OCI-LY7 (cell line): ENCODE measurements at regions not wholly inside any gene's neighbourhood (a gene's known extent, or its start where the extent isn't known, plus 50 kb on each side); places are given as distances from the start of the nearest gene placed in this dataset.

ENCODE experiments used
- BruUV-seq: library from RNA; stranded (reverse); fragments of 400-500 nt; replicated peaks from 2 replicates; lab custom pipeline; 2021; lab: Mats Ljungman, UMichigan
- CTCF ChIA-PET: fragments of 300-600 bp; sonication (Branson Sonifier 250); formaldehyde crosslinking; loops from one replicate; lab custom pipeline; 2022; ENCODE audit warnings: antibody characterized with exemption; ENCODE audit not compliant: unreplicated experiment; lab: Charles Lee
- POLR2A ChIA-PET: fragments of 300-600 bp; sonication (Branson Sonifier 250); formaldehyde crosslinking; loops from one replicate; lab custom pipeline; 2022; ENCODE audit warnings: antibody characterized with exemption; lab: Charles Lee
- DNase-seq: peaks from one replicate; pipeline ENCODE4 v3.0.0-alpha.2; 2015; ENCODE audit warnings: low spot score
- H2AFZ ChIP-seq: fragments of 200-600 bp; sonication (generic), shearing (Covaris generic); 2 replicates; pipeline ENCODE4 v1.6.1; 2014; ENCODE audit warnings: mild to moderate bottlenecking, antibody characterized with exemption, low read length, moderate library complexity
- H3K27ac ChIP-seq: fragments of 200-600 bp; sonication (generic); 2 replicates; pipeline ENCODE4 v1.5.1; 2014; ENCODE audit warnings: mixed run types, low read depth, mild to moderate bottlenecking, moderate library complexity, low read length, inconsistent platforms; ENCODE audit not compliant: poor library complexity, severe bottlenecking
- H3K36me3 ChIP-seq: fragments of 200-600 bp; sonication (generic); 2 replicates; pipeline ENCODE4 v1.6.1; 2014; ENCODE audit warnings: mild to moderate bottlenecking, antibody characterized with exemption, low read length, moderate library complexity, mixed read lengths; ENCODE audit not compliant: insufficient read depth
- H3K4me1 ChIP-seq: fragments of 200-600 bp; sonication (generic); 2 replicates; pipeline ENCODE4 v1.5.1; 2014; ENCODE audit warnings: mild to moderate bottlenecking, low read length; ENCODE audit not compliant: insufficient read depth, poor library complexity, severe bottlenecking
- H3K4me2 ChIP-seq: fragments of 200-600 bp; sonication (generic); 2 replicates; pipeline ENCODE4 v1.6.1; 2014; ENCODE audit warnings: mild to moderate bottlenecking, low read length
- H3K4me3 ChIP-seq: fragments of 200-600 bp; sonication (generic); 2 replicates; pipeline ENCODE4 v1.5.1; 2014; ENCODE audit warnings: mild to moderate bottlenecking, low read depth, low read length; ENCODE audit not compliant: poor library complexity, severe bottlenecking
- H3K79me2 ChIP-seq: fragments of 200-600 bp; sonication (generic); 2 replicates; pipeline ENCODE4 v1.6.1; 2016; ENCODE audit warnings: low read depth, mild to moderate bottlenecking, low read length, moderate library complexity, mixed read lengths; ENCODE audit not compliant: insufficient read depth
- H3K9me2 ChIP-seq: fragments of 200-600 bp; sonication (generic); 2 replicates; pipeline ENCODE4 v1.6.1; 2016; ENCODE audit warnings: mild to moderate bottlenecking, low read length, mixed read lengths; ENCODE audit not compliant: insufficient read depth
- H3K9me3 ChIP-seq: fragments of 200-600 bp; sonication (generic); 2 replicates; pipeline ENCODE4 v1.6.1; 2014; ENCODE audit warnings: mild to moderate bottlenecking, mixed run types, low read length, mixed read lengths
- H4K20me1 ChIP-seq: fragments of 200-600 bp; sonication (generic); 2 replicates; pipeline ENCODE4 v1.6.1; 2014; ENCODE audit warnings: mild to moderate bottlenecking, antibody characterized with exemption, low read length, moderate library complexity, mixed read lengths; ENCODE audit not compliant: insufficient read depth
- CTCF ChIP-seq: fragments of 200-600 bp; sonication (generic); conservative IDR thresholded peaks from 2 replicates; pipeline ENCODE4 v1.5.1; 2014; ENCODE audit warnings: mild to moderate bottlenecking, antibody characterized with exemption, low read length, moderate library complexity, mixed read lengths
- EZH2phosphoT487 ChIP-seq: fragments of 200-600 bp; sonication (generic); IDR thresholded peaks from 2 replicates; pipeline ENCODE4 v1.6.1; 2018; ENCODE audit warnings: low read depth, borderline replicate concordance, mild to moderate bottlenecking, mixed run types, antibody characterized with exemption, low read length, moderate library complexity, mixed read lengths
- intact Hi-C: fragments of 100-400 bp; cut with micrococcal nuclease; formaldehyde crosslinking; loops from one replicate; pipeline ENCODE4 v1.10.0; 2022; ENCODE audit not compliant: unreplicated experiment

- Histone ChIP-seq H2AFZ (no peak overlapping the region), H3K9me3 (no peaks in the 10 kb centered on the region), H3K27ac (no peak overlapping the region), H3K36me3 (no peaks in the 10 kb centered on the region), H3K4me2 (no peak overlapping the region), H3K4me1 (no peaks in the 10 kb centered on the region), H3K4me3 (no peak overlapping the region), H3K9me2 (no peaks in the 10 kb centered on the region), H4K20me1 (no peaks in the 10 kb centered on the region), H3K79me2 (no peaks in the 10 kb centered on the region)
- intact Hi-C loops: no loop called here
- CTCF ChIA-PET: no interaction called here
- POLR2A ChIA-PET: interaction anchor here (0.6 kb wide), 2 partner anchors 255 to 1707 kb away, joined by 3 read pairs; no protein-coding TSS in a partner anchor
- no peak for DNase-seq
- BruUV-seq: no TSS peak
- TF ChIP-seq EZH2phosphoT487 (no peak), CTCF (no peak)
Measured at GRCh38 chr2:150145299-150145692, 342.2 kb downstream of the RND3 start.

GRCh38 chr2:150144546-150145298 lies 342.7 kb downstream of the RND3 start:
- CTCF ChIA-PET: no interaction called here
- no peak for DNase-seq
- TF ChIP-seq CTCF (no peak), EZH2phosphoT487 (no peak)
- Histone ChIP-seq H3K4me2 (no peak overlapping the region), H3K27ac (no peak overlapping the region), H3K4me1 (no peaks in the 10 kb centered on the region), H4K20me1 (no peaks in the 10 kb centered on the region), H2AFZ (no peak overlapping the region), H3K9me3 (no peaks in the 10 kb centered on the region), H3K4me3 (no peak overlapping the region), H3K79me2 (no peaks in the 10 kb centered on the region), H3K36me3 (no peaks in the 10 kb centered on the region), H3K9me2 (no peaks in the 10 kb centered on the region)
- intact Hi-C loops: no loop called here
- no TSS peak for BruUV-seq
- POLR2A ChIA-PET: interaction anchor here (0.6 to 1.3 kb wide), 3 partner anchors 22 to 1706 kb away, joined by 3 read pairs; no protein-coding TSS in a partner anchor

- no peaks in the 10 kb centered on the region for H3K9me2 ChIP-seq
- TF ChIP-seq CTCF (no peak), EZH2phosphoT487 (no peak)
- no peak for DNase-seq
- H3K9me3 ChIP-seq: no peaks in the 10 kb centered on the region
- BruUV-seq: no TSS peak
- no peak overlapping the region for H3K4me3 ChIP-seq
- H3K4me1 ChIP-seq: no peaks in the 10 kb centered on the region
- H3K4me2 ChIP-seq: no peak overlapping the region
- H2AFZ ChIP-seq: no peak overlapping the region
- H3K27ac ChIP-seq: no peak overlapping the region
- intact Hi-C loops: no loop called here
- H4K20me1 ChIP-seq: no peaks in the 10 kb centered on the region
- no peaks in the 10 kb centered on the region for H3K36me3 ChIP-seq
- no peaks in the 10 kb centered on the region for H3K79me2 ChIP-seq
- ChIA-PET POLR2A (interaction anchor here (1.2 kb wide), 1 partner anchor 15 kb away, joined by 3 read pairs; no protein-coding TSS in a partner anchor), CTCF (no interaction called here)
Measured at GRCh38 chr2:150143087-150143536, 344.4 kb downstream of the RND3 start.
